ENCODE measurements at regions not wholly inside any gene's neighbourhood (a gene's known extent, or its start where the extent isn't known, plus 50 kb on each side); places are given as distances from the start of the nearest gene placed in this dataset.

GRCh38 chr22:49566141-49566541 is 261.5 kb downstream of the BRD1 start:
- TF ChIP-seq GLIS3 (CRISPR knock-in tag; IDR thresholded peaks at IDR 0.05) (no peak), OSR1 (CRISPR knock-in tag; IDR thresholded peaks at IDR 0.05) (no peak), SNAI2 (CRISPR knock-in tag; IDR thresholded peaks at IDR 0.05) (no peak), ESRRG (CRISPR knock-in tag; IDR thresholded peaks at IDR 0.05) (no peak), ISL1 (CRISPR knock-in tag; IDR thresholded peaks at IDR 0.05) (no peak), PPARA (CRISPR knock-in tag; IDR thresholded peaks at IDR 0.05; ENCODE audit: borderline replicate concordance) (no peak), TCF4 (CRISPR knock-in tag; IDR thresholded peaks at IDR 0.05; ENCODE audit: borderline replicate concordance) (no peak), ZFP3 (CRISPR knock-in tag; IDR thresholded peaks at IDR 0.05) (no peak), BACH2 (CRISPR knock-in tag; IDR thresholded peaks at IDR 0.05; ENCODE audit: borderline replicate concordance) (no peak), ZC3H10 (CRISPR knock-in tag; IDR thresholded peaks at IDR 0.05) (no peak), ZNF8 (CRISPR knock-in tag; IDR thresholded peaks at IDR 0.05) (no peak), ZFP30 (CRISPR knock-in tag; IDR thresholded peaks at IDR 0.05) (no peak), CREB5 (CRISPR knock-in tag; IDR thresholded peaks at IDR 0.05; ENCODE audit: low read depth) (no peak), TOX (CRISPR knock-in tag; IDR thresholded peaks at IDR 0.05; ENCODE audit: borderline replicate concordance) (no peak), ZNF70 (CRISPR knock-in tag; IDR thresholded peaks at IDR 0.05) (no peak), ZNF565 (CRISPR knock-in tag; conservative IDR thresholded peaks at IDR 0.05; ENCODE audit: low read depth) (no peak)
- TF ChIP-seq, protein P1, sequence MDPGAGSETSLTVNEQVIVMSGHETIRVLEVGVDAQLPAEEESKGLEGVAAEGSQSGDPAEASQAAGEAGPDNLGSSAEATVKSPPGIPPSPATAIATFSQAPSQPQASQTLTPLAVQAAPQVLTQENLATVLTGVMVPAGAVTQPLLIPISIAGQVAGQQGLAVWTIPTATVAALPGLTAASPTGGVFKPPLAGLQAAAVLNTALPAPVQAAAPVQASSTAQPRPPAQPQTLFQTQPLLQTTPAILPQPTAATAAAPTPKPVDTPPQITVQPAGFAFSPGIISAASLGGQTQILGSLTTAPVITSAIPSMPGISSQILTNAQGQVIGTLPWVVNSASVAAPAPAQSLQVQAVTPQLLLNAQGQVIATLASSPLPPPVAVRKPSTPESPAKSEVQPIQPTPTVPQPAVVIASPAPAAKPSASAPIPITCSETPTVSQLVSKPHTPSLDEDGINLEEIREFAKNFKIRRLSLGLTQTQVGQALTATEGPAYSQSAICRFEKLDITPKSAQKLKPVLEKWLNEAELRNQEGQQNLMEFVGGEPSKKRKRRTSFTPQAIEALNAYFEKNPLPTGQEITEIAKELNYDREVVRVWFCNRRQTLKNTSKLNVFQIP (CRISPR knock-in tag; IDR thresholded peaks at IDR 0.05; ENCODE audit: borderline replicate concordance, low read depth) = no peak
- no peak for ATAC-seq

- TF ChIP-seq PPARA (CRISPR knock-in tag; IDR thresholded peaks at IDR 0.05; ENCODE audit: borderline replicate concordance) = no peak
- TF ChIP-seq, protein P2, sequence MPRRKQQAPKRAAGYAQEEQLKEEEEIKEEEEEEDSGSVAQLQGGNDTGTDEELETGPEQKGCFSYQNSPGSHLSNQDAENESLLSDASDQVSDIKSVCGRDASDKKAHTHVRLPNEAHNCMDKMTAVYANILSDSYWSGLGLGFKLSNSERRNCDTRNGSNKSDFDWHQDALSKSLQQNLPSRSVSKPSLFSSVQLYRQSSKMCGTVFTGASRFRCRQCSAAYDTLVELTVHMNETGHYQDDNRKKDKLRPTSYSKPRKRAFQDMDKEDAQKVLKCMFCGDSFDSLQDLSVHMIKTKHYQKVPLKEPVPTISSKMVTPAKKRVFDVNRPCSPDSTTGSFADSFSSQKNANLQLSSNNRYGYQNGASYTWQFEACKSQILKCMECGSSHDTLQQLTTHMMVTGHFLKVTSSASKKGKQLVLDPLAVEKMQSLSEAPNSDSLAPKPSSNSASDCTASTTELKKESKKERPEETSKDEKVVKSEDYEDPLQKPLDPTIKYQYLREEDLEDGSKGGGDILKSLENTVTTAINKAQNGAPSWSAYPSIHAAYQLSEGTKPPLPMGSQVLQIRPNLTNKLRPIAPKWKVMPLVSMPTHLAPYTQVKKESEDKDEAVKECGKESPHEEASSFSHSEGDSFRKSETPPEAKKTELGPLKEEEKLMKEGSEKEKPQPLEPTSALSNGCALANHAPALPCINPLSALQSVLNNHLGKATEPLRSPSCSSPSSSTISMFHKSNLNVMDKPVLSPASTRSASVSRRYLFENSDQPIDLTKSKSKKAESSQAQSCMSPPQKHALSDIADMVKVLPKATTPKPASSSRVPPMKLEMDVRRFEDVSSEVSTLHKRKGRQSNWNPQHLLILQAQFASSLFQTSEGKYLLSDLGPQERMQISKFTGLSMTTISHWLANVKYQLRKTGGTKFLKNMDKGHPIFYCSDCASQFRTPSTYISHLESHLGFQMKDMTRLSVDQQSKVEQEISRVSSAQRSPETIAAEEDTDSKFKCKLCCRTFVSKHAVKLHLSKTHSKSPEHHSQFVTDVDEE (CRISPR knock-in tag; IDR thresholded peaks at IDR 0.05) = no peak
- TF ChIP-seq, protein P1 (CRISPR knock-in tag; IDR thresholded peaks at IDR 0.05; ENCODE audit: borderline replicate concordance, low read depth) = no peak
- TF ChIP-seq ZFP30 (CRISPR knock-in tag; IDR thresholded peaks at IDR 0.05) = no peak
- TF ChIP-seq TCF4 (CRISPR knock-in tag; IDR thresholded peaks at IDR 0.05; ENCODE audit: borderline replicate concordance) = no peak
- no peak for TF ChIP-seq ZNF565 (CRISPR knock-in tag; conservative IDR thresholded peaks at IDR 0.05; ENCODE audit: low read depth)
- TF ChIP-seq CREB5 (CRISPR knock-in tag; IDR thresholded peaks at IDR 0.05; ENCODE audit: low read depth) = no peak
- no peak for TF ChIP-seq OSR1 (CRISPR knock-in tag; IDR thresholded peaks at IDR 0.05)
- no peak for TF ChIP-seq TOX (CRISPR knock-in tag; IDR thresholded peaks at IDR 0.05; ENCODE audit: borderline replicate concordance)
- TF ChIP-seq ARNTL (CRISPR knock-in tag; IDR thresholded peaks at IDR 0.05; ENCODE audit: borderline replicate concordance, low read depth) = no peak
- no peak for TF ChIP-seq ZNF70 (CRISPR knock-in tag; IDR thresholded peaks at IDR 0.05)
- ATAC-seq = no peak
These were observed 262.2 kb downstream of the BRD1 start for GRCh38 chr22:49565516-49565855.

GRCh38 chr22:49564666-49565515 is 262.8 kb downstream of the BRD1 start:
- no peak for ATAC-seq
- TF ChIP-seq ARNTL (CRISPR knock-in tag; IDR thresholded peaks at IDR 0.05; ENCODE audit: borderline replicate concordance, low read depth) (no peak), ISL1 (CRISPR knock-in tag; IDR thresholded peaks at IDR 0.05) (no peak), CREB5 (CRISPR knock-in tag; IDR thresholded peaks at IDR 0.05; ENCODE audit: low read depth) (no peak), ZNF565 (CRISPR knock-in tag; conservative IDR thresholded peaks at IDR 0.05; ENCODE audit: low read depth) (no peak), SNAI2 (CRISPR knock-in tag; IDR thresholded peaks at IDR 0.05) (no peak), RARB (CRISPR knock-in tag; IDR thresholded peaks at IDR 0.05) (no peak), GLIS3 (CRISPR knock-in tag; IDR thresholded peaks at IDR 0.05) (no peak), ZFP30 (CRISPR knock-in tag; IDR thresholded peaks at IDR 0.05) (no peak)
- TF ChIP-seq, protein P3, sequence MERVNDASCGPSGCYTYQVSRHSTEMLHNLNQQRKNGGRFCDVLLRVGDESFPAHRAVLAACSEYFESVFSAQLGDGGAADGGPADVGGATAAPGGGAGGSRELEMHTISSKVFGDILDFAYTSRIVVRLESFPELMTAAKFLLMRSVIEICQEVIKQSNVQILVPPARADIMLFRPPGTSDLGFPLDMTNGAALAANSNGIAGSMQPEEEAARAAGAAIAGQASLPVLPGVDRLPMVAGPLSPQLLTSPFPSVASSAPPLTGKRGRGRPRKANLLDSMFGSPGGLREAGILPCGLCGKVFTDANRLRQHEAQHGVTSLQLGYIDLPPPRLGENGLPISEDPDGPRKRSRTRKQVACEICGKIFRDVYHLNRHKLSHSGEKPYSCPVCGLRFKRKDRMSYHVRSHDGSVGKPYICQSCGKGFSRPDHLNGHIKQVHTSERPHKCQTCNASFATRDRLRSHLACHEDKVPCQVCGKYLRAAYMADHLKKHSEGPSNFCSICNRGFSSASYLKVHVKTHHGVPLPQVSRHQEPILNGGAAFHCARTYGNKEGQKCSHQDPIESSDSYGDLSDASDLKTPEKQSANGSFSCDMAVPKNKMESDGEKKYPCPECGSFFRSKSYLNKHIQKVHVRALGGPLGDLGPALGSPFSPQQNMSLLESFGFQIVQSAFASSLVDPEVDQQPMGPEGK (CRISPR knock-in tag; IDR thresholded peaks at IDR 0.05; ENCODE audit: borderline replicate concordance) = no peak

Data from SK-N-SH treated with all-trans-retinoic acid at 6 μM for 48 hours (cell line).